T-helper 1 cell treated with Interleukin-12 subunit alpha and Interleukin-12 subunit beta and Interleukin-4 antibody, amounts not matched to agents 30 μg/mL and 1 μg/mL, for 36 hours (primary cell): ENCODE measurements at regions not wholly inside any gene's neighbourhood (a gene's known extent, or its start where the extent isn't known, plus 50 kb on each side); places are given as distances from the start of the nearest gene placed in this dataset.
"Not testable (repeated sequence)": the region's sequence is repeated elsewhere in the genome, so short reads cannot be mapped to it uniquely, and the experiment has no call there.

Experiments
- H3K27ac Mint-ChIP-seq: one replicate; pipeline ENCODE4 v1.8.0; 2021; ENCODE audit warnings: mild to moderate bottlenecking, mixed read lengths
- H3K27me3 Mint-ChIP-seq: one replicate; pipeline ENCODE4 v1.8.0; 2021; ENCODE audit warnings: low read depth, mixed read lengths
- H3K36me3 Mint-ChIP-seq: one replicate; pipeline ENCODE4 v1.8.0; 2021; ENCODE audit warnings: low read depth, mixed read lengths
- H3K4me1 Mint-ChIP-seq: one replicate; pipeline ENCODE4 v1.8.0; 2021; ENCODE audit warnings: low read depth, mixed read lengths
- H3K4me3 Mint-ChIP-seq: one replicate; pipeline ENCODE4 v1.8.0; 2021; ENCODE audit warnings: mild to moderate bottlenecking, moderate library complexity, mixed read lengths
- H3K9me3 Mint-ChIP-seq: one replicate; pipeline ENCODE4 v1.8.0; 2021; ENCODE audit warnings: mixed read lengths

- peaks cover 29% of the 10 kb centered on the region for H3K27me3 Mint-ChIP-seq
- no peak overlapping the region for H3K4me3 Mint-ChIP-seq
- no peak overlapping the region for H3K27ac Mint-ChIP-seq
These were observed 78.4 kb upstream of the CYP1B1 start for GRCh38 chr2:38154395-38154794.

DNA sequence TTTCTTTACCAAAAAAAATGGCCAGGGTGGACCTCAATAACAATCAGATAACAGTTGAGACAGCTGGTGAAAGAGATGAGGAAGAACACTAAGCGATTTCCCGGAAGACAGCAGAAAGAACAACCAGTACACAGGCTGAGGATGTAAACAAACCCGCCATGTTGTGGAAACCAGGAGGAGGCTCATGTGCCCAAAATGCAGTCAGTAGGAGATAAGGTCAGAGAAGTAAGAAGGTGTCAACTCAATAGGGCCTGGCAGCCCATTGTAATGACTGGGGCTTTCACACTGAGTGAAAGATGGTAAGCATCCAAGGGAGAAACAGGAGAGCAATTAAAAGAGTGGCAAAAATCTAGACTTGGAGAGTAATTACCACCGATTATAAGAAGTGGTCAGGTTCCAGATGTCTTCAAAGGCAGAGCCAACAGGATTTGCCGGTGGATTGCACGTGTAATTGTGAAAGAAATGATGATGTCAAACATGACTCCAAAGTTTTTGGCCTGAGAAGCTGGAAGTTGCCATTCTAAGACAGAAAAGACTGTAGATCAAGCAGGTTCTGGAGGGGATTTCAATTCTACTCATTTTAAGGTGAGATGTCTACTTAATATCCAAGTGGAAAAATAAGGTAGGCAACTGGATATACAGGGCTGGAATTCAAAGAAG is 77.7 kb upstream of the CYP1B1 start:
- H3K27me3 Mint-ChIP-seq: peaks cover 29% of the 10 kb centered on the region
- H3K9me3 Mint-ChIP-seq: no peaks in the 10 kb centered on the region
- no peak overlapping the region for H3K4me3 Mint-ChIP-seq
- H3K36me3 Mint-ChIP-seq: peaks cover 3% of the 10 kb centered on the region
- no peak overlapping the region for H3K27ac Mint-ChIP-seq
- peaks cover 2% of the 10 kb centered on the region for H3K4me1 Mint-ChIP-seq

More at GRCh38 chr2:38154395-38154794, 78.4 kb upstream of the CYP1B1 start:
- no peaks in the 10 kb centered on the region for H3K4me1 Mint-ChIP-seq
- H3K36me3 Mint-ChIP-seq: peaks cover 3% of the 10 kb centered on the region
- H3K9me3 Mint-ChIP-seq: no peaks in the 10 kb centered on the region

DNA sequence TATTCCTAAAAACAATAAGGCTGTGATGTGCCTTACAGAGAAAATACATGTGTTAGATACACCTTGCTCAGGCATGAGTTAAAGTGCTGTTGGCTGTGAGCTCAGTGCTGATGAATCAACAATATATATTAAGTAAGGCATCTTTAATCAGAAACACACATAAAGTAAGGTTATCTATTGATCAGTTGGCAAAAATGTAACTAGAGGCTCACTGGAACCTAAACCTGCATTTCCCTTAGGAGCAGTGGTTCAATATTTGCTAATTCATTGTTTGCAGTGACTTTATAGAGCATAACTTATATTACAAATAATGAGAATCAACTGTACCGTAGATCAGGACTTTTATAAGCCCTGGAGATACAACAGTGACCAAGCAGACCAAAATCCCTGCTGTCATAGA is 77.0 kb upstream of the CYP1B1 start:
- Mint-ChIP-seq H3K27me3 (peaks cover 29% of the 10 kb centered on the region), H3K27ac (no peak overlapping the region), H3K9me3 (no peaks in the 10 kb centered on the region), H3K4me1 (peaks cover 2% of the 10 kb centered on the region), H3K36me3 (peaks cover 3% of the 10 kb centered on the region), H3K4me3 (no peak overlapping the region)

- Mint-ChIP-seq H3K27me3 (peaks cover 23% of the 10 kb centered on the region), H3K27ac (no peak overlapping the region), H3K36me3 (peaks cover 3% of the 10 kb centered on the region)
These were observed 76.1 kb upstream of the CYP1B1 start for GRCh38 chr2:38152035-38152434.

GRCh38 chr2:38149531-38149930 is 73.6 kb upstream of the CYP1B1 start:
- H3K4me3 Mint-ChIP-seq: no peak overlapping the region
- peaks cover 10% of the 10 kb centered on the region for H3K4me1 Mint-ChIP-seq
- H3K9me3 Mint-ChIP-seq: no peaks in the 10 kb centered on the region
- H3K27ac Mint-ChIP-seq: no peak overlapping the region
- peaks cover 8% of the 10 kb centered on the region for H3K27me3 Mint-ChIP-seq
- H3K36me3 Mint-ChIP-seq: peaks cover 3% of the 10 kb centered on the region

More at GRCh38 chr2:38152035-38152434, 76.1 kb upstream of the CYP1B1 start:
- no peak overlapping the region for H3K4me3 Mint-ChIP-seq
- no peaks in the 10 kb centered on the region for H3K9me3 Mint-ChIP-seq
- peaks cover 5% of the 10 kb centered on the region for H3K4me1 Mint-ChIP-seq

- Mint-ChIP-seq H3K36me3 (peaks cover 2% of the 10 kb centered on the region), H3K9me3 (no peaks in the 10 kb centered on the region), H3K27ac (no peak overlapping the region), H3K4me3 (no peak overlapping the region), H3K27me3 (peaks cover 3% of the 10 kb centered on the region), H3K4me1 (peaks cover 10% of the 10 kb centered on the region)
These were observed 72.5 kb upstream of the CYP1B1 start for GRCh38 chr2:38148501-38148900.

DNA sequence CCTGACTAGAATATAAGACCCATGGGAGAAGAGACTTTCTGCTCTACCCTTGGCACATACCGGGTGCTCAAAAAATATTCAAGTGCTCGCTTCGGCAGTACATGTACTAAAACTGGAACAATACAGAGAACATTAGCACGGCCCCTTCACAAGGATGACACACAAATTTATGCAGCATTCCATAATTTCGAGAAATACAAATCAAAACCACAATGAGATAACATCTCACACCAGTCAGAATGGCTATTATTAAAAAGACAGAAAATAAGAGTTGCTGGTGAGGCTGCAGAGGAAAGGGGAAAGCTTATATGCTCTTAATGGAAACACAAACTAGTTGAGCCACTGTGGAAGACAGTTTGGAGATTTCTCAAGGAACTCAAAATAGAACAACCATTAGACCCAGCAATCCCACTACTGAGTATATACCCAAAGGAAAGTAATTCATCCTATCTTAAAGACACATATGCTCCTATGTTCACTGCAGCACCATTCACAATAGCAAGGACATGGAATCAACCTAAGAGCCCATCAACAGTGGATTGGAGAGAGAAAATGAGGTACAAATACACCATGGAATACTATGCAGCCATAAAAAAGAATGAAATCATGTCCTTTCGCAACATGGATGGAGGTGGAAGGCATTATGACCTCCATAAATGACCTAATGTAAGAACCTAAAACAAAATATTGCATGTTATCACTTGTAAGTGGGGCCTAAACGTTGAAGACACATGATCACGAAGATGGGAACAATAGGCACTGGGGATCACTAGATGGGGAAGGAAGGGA is 71.6 kb upstream of the CYP1B1 start:
- no peaks in the 10 kb centered on the region for H3K9me3 Mint-ChIP-seq
- H3K27me3 Mint-ChIP-seq: peaks cover 3% of the 10 kb centered on the region
- H3K4me1 Mint-ChIP-seq: peaks cover 10% of the 10 kb centered on the region
- H3K36me3 Mint-ChIP-seq: no peaks in the 10 kb centered on the region
- H3K27ac Mint-ChIP-seq: no peak overlapping the region
- H3K4me3 Mint-ChIP-seq: no peak overlapping the region

GRCh38 chr2:38146907-38147307 is 71.0 kb upstream of the CYP1B1 start:
- no peaks in the 10 kb centered on the region for H3K9me3 Mint-ChIP-seq
- H3K27ac Mint-ChIP-seq: no peak overlapping the region
- peaks cover 10% of the 10 kb centered on the region for H3K4me1 Mint-ChIP-seq
- H3K4me3 Mint-ChIP-seq: no peak overlapping the region
- peaks cover 3% of the 10 kb centered on the region for H3K27me3 Mint-ChIP-seq
- H3K36me3 Mint-ChIP-seq: no peaks in the 10 kb centered on the region

DNA sequence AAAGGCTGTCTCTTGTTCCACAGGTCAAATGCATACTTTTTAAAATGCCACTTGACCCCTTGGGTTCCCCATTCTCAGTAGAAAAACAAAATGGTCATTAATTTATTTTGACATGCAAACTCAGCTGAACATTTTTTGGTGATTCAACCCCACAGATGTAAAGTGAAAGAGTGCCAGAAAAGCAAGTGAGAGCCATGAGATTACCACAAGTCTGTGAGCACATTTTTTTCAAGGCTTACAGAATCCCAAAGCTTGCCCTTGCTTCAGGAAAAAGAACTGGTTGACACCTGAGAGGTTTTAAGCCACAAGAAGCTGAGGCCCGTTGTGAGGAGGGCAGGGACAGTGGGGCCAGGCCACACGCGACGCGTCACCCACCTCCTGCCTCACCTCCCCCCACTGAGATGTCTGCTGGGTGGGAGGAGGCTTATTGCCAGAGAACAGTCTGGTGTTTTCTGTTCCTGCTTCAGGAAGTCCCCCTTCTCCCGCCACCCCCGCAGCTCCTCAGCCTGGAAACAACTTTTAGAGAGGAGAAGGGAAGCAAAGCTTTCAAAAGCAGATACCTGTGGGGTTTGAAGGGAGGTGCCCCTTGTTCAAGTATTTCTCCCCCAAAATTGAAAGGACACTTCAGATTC is 70.4 kb upstream of the CYP1B1 start:
- H3K9me3 Mint-ChIP-seq: no peaks in the 10 kb centered on the region
- no peak overlapping the region for H3K27ac Mint-ChIP-seq
- H3K4me3 Mint-ChIP-seq: no peak overlapping the region
- no peaks in the 10 kb centered on the region for H3K36me3 Mint-ChIP-seq
- peaks cover 3% of the 10 kb centered on the region for H3K27me3 Mint-ChIP-seq
- H3K4me1 Mint-ChIP-seq: peaks cover 10% of the 10 kb centered on the region

DNA sequence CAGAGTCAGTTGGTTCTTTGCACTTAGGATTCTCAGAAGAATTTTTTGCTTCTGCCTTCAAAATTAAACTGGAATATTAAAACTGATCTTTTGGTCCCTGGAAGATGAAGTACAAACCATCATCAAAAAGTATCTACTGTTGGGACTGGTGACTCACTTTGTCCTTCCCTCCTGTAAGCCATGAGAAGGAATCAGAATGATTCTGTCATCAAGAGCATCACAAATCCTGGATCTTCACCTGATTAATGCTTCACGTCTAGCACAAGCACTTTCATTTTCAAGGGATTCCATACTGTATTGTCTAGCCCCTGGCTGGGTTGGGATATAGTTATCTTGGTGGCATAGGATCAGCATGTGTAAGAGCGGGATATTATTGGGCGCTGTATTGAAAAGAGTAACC is 69.3 kb upstream of the CYP1B1 start:
- peaks cover 6% of the 10 kb centered on the region for H3K27me3 Mint-ChIP-seq
- H3K36me3 Mint-ChIP-seq: no peaks in the 10 kb centered on the region
- H3K27ac Mint-ChIP-seq: no peak overlapping the region
- peaks cover 10% of the 10 kb centered on the region for H3K4me1 Mint-ChIP-seq
- no peak overlapping the region for H3K4me3 Mint-ChIP-seq
- no peaks in the 10 kb centered on the region for H3K9me3 Mint-ChIP-seq

DNA sequence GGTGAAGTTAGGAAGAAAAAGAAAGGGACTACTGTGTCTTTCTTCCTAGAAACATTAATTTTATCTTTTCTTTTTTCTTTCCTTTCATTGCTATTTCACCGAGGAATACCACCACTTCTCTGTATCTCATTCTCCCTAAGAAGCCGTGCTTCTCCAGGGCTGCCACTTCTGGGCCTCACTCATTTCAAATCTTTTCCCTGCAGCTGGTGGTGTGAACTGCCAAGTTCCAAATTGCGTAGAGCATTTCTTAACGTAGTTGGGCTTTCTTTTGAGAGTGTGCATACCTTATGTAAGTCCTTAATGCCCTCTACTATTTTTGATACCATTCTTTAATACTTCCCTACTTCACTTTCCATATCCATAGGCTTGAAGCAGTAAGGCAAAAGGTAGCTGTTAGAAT is 66.7 kb upstream of the CYP1B1 start:
- H3K27ac Mint-ChIP-seq: no peak overlapping the region
- peaks cover 6% of the 10 kb centered on the region for H3K27me3 Mint-ChIP-seq
- H3K9me3 Mint-ChIP-seq: peaks cover 4% of the 10 kb centered on the region
- peaks cover 8% of the 10 kb centered on the region for H3K4me1 Mint-ChIP-seq
- H3K4me3 Mint-ChIP-seq: no peak overlapping the region
- no peaks in the 10 kb centered on the region for H3K36me3 Mint-ChIP-seq

DNA sequence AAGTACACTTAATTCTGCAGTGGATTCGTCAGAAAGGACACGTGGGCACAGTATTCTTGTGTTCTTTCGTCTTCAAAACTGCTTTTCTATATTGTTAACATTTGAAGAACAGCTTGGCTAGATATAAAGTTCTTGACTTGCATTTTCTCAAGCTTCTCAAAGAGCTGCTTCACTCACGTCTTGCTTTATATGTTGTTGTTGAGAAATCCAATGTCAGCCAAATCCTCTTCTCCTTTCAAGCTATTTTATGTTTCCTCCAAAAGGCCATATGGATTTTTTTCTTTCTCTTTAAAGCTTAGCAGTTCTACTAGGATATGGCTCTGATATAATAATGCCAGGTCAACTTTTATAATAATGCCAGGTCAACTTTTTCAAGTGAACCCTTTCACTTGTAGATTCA is 65.5 kb upstream of the CYP1B1 start:
- Mint-ChIP-seq H3K27me3 (peaks cover 6% of the 10 kb centered on the region), H3K36me3 (no peaks in the 10 kb centered on the region), H3K9me3 (peaks cover 4% of the 10 kb centered on the region)

GRCh38 chr2:38138996-38139395 is 63.0 kb upstream of the CYP1B1 start:
- no peak overlapping the region for H3K27ac Mint-ChIP-seq
- peaks cover 4% of the 10 kb centered on the region for H3K9me3 Mint-ChIP-seq
- no peak overlapping the region for H3K4me3 Mint-ChIP-seq
- no peaks in the 10 kb centered on the region for H3K4me1 Mint-ChIP-seq
- peaks cover 12% of the 10 kb centered on the region for H3K27me3 Mint-ChIP-seq
- H3K36me3 Mint-ChIP-seq: no peaks in the 10 kb centered on the region

More for the DNA sequence above, 65.5 kb upstream of the CYP1B1 start:
- no peak overlapping the region for H3K4me3 Mint-ChIP-seq
- no peaks in the 10 kb centered on the region for H3K4me1 Mint-ChIP-seq
- no peak overlapping the region for H3K27ac Mint-ChIP-seq

DNA sequence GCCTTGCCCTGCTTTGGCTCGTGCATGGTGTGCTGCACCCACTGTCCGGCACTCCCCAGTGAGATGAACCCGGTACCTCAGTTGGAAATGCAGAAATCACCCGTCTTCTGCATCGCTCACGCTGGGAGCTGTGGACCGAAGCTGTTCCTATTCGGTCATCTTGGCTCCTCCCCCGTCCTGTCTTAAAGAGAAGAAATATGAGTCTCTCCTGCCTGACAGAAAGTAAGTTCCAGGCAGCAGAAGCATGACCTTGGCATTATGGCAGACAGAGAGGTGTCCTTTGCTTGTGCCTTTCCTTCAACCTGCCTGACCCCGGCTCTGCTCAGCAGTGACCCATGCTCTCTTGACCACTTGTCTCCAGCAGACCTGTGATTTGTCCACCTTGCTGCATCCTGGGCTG is 62.5 kb upstream of the CYP1B1 start:
- H3K36me3 Mint-ChIP-seq: no peaks in the 10 kb centered on the region
- no peaks in the 10 kb centered on the region for H3K4me1 Mint-ChIP-seq
- no peak overlapping the region for H3K27ac Mint-ChIP-seq
- H3K4me3 Mint-ChIP-seq: no peak overlapping the region
- peaks cover 12% of the 10 kb centered on the region for H3K27me3 Mint-ChIP-seq
- peaks cover 4% of the 10 kb centered on the region for H3K9me3 Mint-ChIP-seq

- H3K4me1 Mint-ChIP-seq, H3K9me3 Mint-ChIP-seq, H3K4me3 Mint-ChIP-seq, H3K27ac Mint-ChIP-seq, H3K36me3 Mint-ChIP-seq: not testable (repeated sequence)
- H3K27me3 Mint-ChIP-seq: peaks cover 12% of the 10 kb centered on the region
These were observed 62.0 kb upstream of the CYP1B1 start for GRCh38 chr2:38137958-38138357.
